HepG2 (cell line): ENCODE measurements at regions not wholly inside any gene's neighbourhood (a gene's known extent, or its start where the extent isn't known, plus 50 kb on each side); places are given as distances from the start of the nearest gene placed in this dataset.
A peak's percentile ranks its signal among the peaks of the same experiment; 100 is the strongest.

Source experiments
- ARID4A ChIP-seq: sonication (generic); formaldehyde crosslinking; IDR thresholded peaks from 2 replicates; pipeline ENCODE4 v1.5.0; 2020; ENCODE audit warnings: mild to moderate bottlenecking, missing genetic modification reagents, borderline replicate concordance
- ATF3 ChIP-seq: sonication (generic); formaldehyde crosslinking; IDR thresholded peaks from 2 replicates; pipeline ENCODE4 v1.4.0; 2020; ENCODE audit warnings: missing genetic modification reagents
- ATF4 ChIP-seq, 2 experiments: fragments of 450-650 bp in 1 of 2; sonication (generic) in 1 of 2; formaldehyde crosslinking; IDR thresholded peaks; 2 replicates each; pipeline versions ENCODE4 v1.5.0 to v1.8.0; 2020 to 2022; ENCODE audit warnings: mild to moderate bottlenecking in 1 of 2, missing genetic modification reagents in 1 of 2
- DZIP1 ChIP-seq: sonication (generic); formaldehyde crosslinking; IDR thresholded peaks from 2 replicates; pipeline ENCODE4 v1.5.0; 2020; ENCODE audit warnings: mild to moderate bottlenecking, missing genetic modification reagents
- GLI4 ChIP-seq: sonication (generic); formaldehyde crosslinking; IDR thresholded peaks from 2 replicates; pipeline ENCODE4 v1.5.1; 2020; ENCODE audit warnings: missing genetic modification reagents, mild to moderate bottlenecking, moderate library complexity, borderline replicate concordance
- HDAC6 ChIP-seq: fragments of 200-600 bp; sonication (generic); IDR thresholded peaks from 2 replicates; pipeline ENCODE4 v1.7.0; 2017; ENCODE audit warnings: mild to moderate bottlenecking, antibody characterized with exemption, low read length, low read depth
- HOXA3 ChIP-seq: sonication (generic); formaldehyde crosslinking; IDR thresholded peaks from 2 replicates; pipeline ENCODE4 v1.5.0; 2020; ENCODE audit warnings: missing genetic modification reagents
- MED1 ChIP-seq: sonication (generic); formaldehyde crosslinking; IDR thresholded peaks from 2 replicates; pipeline ENCODE4 v1.4.0; 2020; ENCODE audit warnings: missing genetic modification reagents
- MTF1 ChIP-seq: sonication (generic); formaldehyde crosslinking; IDR thresholded peaks from 2 replicates; pipeline ENCODE4 v1.5.0; 2020; ENCODE audit warnings: missing genetic modification reagents
- NR2C2 ChIP-seq: sonication (generic); formaldehyde crosslinking; IDR thresholded peaks from 2 replicates; pipeline ENCODE4 v1.4.0; 2020; ENCODE audit warnings: missing genetic modification reagents, mild to moderate bottlenecking, moderate library complexity, borderline replicate concordance
- ZBTB39 ChIP-seq: sonication (generic); formaldehyde crosslinking; IDR thresholded peaks from 2 replicates; pipeline ENCODE4 v1.5.0; 2020; ENCODE audit warnings: missing genetic modification reagents
- ZFP36L2 ChIP-seq: sonication (generic); formaldehyde crosslinking; IDR thresholded peaks from 2 replicates; pipeline ENCODE4 v1.4.0; 2020; ENCODE audit warnings: missing genetic modification reagents
- ZNF18 ChIP-seq: sonication (generic); formaldehyde crosslinking; IDR thresholded peaks from 2 replicates; pipeline ENCODE4 v1.8.0; 2022; ENCODE audit warnings: mild to moderate bottlenecking, missing genetic modification reagents; ENCODE audit not compliant: insufficient replicate concordance
- ZNF362 ChIP-seq: sonication (generic); formaldehyde crosslinking; IDR thresholded peaks from 2 replicates; pipeline ENCODE4 v1.4.0; 2020; ENCODE audit warnings: missing genetic modification reagents, mild to moderate bottlenecking, borderline replicate concordance
- ZNF383 ChIP-seq: sonication (generic); formaldehyde crosslinking; IDR thresholded peaks from 2 replicates; pipeline ENCODE4 v1.4.0; 2020; ENCODE audit warnings: missing genetic modification reagents, mild to moderate bottlenecking, borderline replicate concordance

- no peak for TF ChIP-seq ZNF383 (CRISPR knock-in tag)
- TF ChIP-seq MED1 (CRISPR knock-in tag): peak; percentile 52
- TF ChIP-seq DZIP1 (CRISPR knock-in tag): no peak
- TF ChIP-seq ZNF362 (CRISPR knock-in tag): no peak
- no peak; the same call in 1 of the 2 replicates for TF ChIP-seq NR2C2
- no peak for TF ChIP-seq HDAC6
- TF ChIP-seq ATF3 (CRISPR knock-in tag): no peak
- no peak for TF ChIP-seq ZNF18
- TF ChIP-seq HOXA3 (CRISPR knock-in tag): 0 out of 2 replicates have a peak, but pooled peaks have one; percentile 16
- no peak for TF ChIP-seq ARID4A (CRISPR knock-in tag)
- TF ChIP-seq ZFP36L2 (CRISPR knock-in tag): no peak
- no peak for TF ChIP-seq GLI4 (CRISPR knock-in tag)
- no peak for TF ChIP-seq ZBTB39
- peak in 1 of 2 experiments; percentile 93; a peak in 2 of 4 replicates for TF ChIP-seq ATF4 (CRISPR knock-in tag; IDR thresholded peaks at IDR 0.05)
- TF ChIP-seq MTF1 (CRISPR knock-in tag): no peak
Observed at GRCh38 chr3:20317616-20318015, 131.6 kb upstream of the SGO1 start (continued).
